GM19467 (cell line): ENCODE measurements at regions not wholly inside any gene's neighbourhood (a gene's known extent, or its start where the extent isn't known, plus 50 kb on each side); places are given as distances from the start of the nearest gene placed in this dataset.
"Not testable (repeated sequence)": the region's sequence is repeated elsewhere in the genome, so short reads cannot be mapped to it uniquely, and the experiment has no call there.

Experiments used
- ATAC-seq: cut with Tn5 transposase; IDR thresholded peaks from one replicate; pipeline ENCODE4 v1.9.1; 2021; ENCODE audit warnings: mild to moderate bottlenecking, moderate library complexity; ENCODE audit not compliant: unreplicated experiment

DNA sequence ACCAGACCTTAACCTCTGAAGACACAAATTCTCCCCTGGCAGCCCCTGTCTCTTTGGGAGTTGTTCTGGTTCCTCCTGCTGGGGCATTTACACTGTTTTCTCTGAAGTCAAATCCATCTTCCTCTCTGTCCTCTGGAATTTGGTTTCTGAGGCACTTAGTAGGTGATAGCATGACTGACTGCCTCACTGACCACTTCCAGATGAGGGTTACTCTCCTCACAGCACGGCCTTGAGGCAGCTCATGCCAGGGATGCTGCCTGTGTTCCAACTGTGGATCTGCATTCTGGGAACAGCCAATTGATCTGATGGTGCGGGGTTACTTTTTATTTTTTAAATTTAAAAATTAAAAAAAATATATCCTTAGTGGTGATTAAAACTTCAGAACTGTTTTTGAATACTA lies 140.9 kb upstream of the ROPN1 start:
- ATAC-seq, result no peak

DNA sequence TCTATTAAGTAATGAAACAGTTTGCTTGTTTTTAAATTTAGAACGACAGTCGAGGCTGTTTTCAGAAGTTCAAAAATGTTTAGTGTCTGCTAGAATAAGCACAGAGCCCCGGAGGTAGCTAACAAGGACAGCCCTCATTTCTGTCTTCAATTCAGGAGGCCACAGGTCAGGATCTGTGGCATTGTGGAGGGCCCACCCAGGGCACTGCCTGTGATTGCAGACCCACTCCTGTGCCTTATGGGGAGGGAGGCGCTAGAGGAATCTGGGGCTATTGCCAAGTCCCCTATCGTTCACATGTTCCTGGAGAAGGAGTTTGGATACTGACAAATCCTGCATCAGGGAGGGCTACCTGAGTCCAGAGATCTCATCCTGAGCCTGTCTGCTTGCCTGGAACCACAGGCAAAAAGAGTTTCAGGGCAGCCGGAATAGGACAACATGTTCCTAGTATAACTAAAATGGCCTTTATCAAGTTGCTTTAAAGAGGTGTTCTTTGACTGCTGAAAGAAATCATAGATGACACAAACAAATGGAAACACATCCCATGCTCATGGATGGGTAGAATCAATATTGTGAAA lies 141.5 kb upstream of the ROPN1 start:
- no peak for ATAC-seq

DNA sequence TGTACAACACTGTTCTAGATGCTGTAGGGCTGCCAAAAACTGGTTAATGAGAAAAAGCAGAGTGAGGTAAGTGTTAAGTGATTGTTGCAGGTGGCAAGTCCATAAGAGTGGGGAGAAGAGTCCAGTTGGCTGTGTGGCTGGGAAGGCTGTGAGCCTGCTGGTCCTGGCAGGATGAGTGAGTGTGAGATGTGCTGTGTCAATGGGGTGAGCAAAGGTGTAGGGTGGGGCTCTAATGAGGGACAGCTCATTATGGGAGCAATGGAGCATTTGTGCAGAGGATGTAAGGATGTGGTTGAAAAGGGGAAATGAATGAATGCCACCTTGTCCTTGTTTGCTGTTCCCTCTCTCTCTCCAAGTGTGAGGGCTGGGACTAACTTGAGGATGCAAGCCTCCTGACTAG lies 145.3 kb upstream of the ROPN1 start:
- ATAC-seq, result no peak

DNA sequence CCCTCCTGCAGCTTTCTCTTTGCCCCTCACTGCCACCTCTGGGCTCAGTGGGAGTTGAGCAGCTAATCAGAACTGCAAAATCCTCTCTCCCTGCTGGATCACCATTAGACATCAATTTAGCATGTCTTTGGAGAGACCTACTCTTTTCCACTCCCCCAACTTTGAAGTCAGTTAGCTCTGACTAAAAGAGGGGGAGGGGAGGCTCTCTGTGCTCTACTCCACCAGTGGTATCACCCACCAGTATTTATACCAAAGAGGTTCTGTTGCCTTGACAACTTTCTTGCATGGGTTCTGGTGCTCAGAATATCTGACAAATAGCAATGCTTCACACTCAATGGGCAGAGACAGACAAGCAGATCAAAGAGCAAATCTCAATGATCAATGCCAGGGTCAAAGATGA lies 146.2 kb upstream of the ROPN1 start:
- ATAC-seq, result no peak

DNA sequence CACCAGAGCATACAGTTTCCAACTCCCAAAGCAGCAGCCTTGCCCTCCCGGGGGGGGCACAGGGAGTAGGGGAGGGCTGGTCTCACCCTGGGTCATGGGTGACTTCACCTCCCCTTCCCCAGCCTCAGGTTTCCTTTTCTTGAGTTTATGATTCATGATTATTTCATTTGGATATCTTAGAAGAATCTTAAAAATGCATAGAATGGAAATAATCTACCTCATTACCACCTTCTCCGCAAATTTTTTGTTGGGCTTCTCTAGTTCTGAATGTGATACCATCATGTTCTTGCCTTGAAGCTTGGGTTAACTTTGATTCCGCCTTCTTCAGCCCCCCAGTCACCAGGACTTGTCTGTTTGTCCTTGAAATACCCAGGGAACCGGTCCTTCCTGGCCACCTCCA lies 148.8 kb upstream of the ROPN1 start:
- no peak for ATAC-seq

DNA sequence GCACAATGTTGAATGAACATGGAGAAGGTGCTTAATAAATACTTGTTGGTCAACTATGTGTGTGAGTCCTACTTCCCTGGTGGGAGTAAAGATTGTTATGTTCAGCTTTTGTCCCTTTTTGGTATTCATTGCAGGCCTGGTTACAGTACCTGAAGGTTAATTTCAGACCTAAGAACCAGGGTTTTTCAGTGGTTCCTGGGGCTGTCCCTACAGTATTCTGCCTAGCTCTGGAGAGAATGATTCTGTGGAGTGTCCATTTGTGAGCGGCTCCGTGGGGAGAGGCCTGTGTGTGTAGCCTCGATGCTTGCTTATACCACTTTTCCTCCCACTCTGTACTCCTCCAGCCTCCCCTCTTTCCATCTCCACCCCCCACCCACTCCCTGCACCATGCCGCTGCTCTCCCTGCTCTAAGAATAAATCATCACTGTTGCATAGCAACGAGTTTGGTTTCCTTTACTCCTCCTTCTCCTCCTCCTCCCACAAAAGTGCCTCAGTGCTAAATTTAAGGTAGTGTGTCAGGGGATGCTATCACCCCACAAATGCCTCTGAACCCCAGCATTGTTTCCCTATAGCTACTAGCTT lies 150.6 kb upstream of the ROPN1 start:
- no peak for ATAC-seq

DNA sequence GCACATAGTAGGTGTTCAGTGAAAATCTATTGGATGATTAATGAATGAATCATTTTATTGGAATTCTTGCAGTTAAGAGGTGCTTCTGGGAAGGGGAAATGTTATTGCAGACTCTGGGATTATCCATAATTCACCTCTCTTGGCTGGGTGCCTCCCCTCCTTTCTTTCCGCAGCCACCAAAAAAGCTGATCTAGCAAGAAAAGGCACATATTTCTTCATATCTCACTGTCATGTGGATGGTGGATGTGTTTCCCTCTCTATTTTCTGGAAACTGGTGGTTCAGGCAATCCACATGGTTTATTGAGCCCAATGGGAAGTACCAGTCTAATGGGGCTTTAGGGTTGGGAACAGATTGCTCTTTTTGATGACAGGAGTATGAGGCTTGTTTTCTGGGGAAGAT lies 151.1 kb upstream of the ROPN1 start:
- no peak for ATAC-seq

DNA sequence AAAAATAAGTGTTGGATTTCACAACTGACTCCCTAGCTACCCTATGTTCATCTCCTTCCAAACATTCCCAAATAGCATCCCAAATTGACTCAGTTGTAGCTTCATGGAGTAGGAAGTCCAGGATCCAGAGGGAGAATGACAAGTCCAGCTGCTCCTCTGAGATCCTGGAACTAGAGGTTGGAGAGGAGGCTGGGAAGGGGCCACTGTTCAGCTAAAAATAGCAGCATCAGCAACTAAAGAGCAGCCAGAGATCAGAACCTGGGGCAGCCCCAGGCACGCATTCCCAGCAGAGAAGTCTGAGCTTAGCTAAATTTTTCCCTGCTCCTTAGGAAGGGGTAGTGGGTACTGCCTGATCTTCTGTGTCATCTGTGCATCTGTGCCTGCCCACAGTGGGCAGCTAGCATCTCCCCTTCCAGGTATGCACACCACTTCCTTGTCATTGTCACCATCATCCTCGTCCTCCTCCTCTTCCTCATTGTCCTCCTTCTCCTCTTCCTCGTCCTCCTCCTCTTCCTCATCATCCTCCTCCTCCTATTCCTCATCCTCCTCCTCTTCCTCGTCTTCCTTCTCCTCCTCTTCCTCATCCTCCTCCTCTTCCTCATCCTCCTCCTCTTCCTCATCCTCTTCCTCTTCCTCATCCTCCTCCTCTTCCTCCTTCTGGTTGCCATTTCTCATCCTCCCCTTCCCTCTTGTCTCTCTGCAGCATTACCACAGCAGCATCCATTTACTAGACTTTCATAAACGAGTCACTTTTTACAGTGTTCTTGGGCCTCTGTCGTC lies 152.3 kb upstream of the ROPN1 start:
- no peak for ATAC-seq

DNA sequence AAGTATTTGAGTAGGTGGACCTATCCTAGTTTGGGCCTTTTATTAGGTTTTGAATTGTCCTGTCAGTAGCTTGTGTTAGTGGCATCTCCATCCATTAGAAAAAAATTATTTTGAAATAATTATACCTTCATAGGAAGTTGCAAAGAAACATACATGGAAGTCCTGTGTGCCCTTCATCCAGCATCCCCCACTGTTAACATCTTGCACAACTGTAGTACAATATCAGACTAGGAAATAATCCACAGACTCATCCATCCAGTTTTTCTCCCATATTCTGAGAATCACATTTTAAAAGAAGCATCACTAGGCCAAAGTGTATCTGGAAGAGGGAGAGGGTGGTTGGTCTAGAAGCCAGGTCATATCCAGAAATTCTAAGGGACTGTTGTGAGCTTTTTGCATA lies 155.5 kb upstream of the ROPN1 start:
- no peak for ATAC-seq

DNA sequence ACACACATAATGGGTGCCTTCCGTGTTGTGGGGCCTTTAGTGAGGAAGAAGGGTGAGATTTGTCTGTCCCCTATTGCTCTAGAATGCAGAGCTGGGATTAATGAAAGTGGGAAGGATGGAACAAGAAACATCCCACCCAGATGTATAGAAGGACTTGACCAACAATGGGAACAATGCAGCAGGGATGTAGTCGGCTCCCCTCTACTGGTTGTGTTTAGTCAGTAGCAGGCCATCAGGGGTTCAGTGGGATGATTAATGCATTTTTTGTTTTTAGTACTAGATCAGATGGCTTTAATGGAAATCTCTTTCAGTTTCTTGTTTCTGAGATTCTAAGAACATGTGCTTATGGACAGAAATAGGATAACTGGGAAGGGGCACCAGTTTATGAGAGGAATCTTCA lies 156.0 kb upstream of the ROPN1 start:
- no peak for ATAC-seq

DNA sequence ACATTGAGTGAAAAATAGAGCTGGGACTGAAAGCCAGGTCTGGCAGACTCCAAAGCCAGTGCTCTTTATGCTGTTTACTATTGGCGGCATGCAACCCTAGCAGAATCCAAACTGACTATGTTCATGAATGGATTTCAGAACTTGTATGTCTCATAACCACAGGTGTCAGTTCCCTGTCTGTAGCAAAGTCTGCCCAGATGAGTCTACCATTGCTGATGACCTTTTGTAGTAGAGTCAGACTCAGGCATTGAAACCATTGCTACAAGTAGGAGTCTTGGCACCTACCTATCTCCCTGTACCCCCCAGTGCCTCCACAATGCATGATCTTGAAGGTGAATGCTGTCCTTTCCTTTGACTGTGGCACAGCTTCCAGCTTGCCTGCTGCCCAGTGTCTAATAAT lies 157.2 kb upstream of the ROPN1 start:
- ATAC-seq, result no peak

DNA sequence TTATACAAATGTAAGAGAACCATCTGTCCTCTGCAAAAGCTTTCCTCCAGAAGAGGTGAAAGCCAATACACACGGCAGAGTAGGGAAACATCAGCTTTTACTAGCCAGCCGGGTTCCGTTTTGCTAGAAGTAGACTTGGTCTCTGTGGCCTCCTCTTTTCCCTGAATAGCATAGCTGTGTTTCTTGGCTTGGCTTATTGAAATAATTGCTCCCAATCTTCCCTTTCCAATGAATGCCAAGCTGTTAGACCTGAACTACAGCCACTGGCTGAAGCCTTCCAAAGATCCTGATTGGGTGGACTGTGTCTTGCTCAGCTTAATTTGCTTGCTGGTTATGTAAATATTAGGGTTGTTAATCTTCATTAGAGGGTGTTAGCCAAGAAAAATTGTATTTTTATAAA lies 157.8 kb upstream of the ROPN1 start:
- ATAC-seq, result no peak

DNA sequence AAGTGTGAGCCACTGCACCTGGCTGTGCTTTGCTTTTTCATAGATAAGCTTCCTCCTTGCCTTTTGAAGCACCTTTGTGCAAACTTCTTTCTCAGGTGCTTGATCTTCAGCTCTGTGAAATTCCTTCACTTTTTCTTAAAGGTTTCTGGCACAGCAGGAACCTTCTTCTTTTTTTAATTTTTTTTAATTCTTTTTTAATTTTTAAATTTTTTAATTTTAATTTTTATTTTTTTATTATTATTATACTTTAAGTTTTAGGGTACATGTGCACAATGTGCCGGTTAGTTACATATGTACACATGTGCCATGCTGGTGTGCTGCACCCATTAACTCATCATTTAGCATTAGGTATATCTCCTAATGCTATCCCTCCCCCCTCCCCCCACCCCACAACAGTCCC lies 161.0 kb upstream of the ROPN1 start:
- not testable (repeated sequence) for ATAC-seq

DNA sequence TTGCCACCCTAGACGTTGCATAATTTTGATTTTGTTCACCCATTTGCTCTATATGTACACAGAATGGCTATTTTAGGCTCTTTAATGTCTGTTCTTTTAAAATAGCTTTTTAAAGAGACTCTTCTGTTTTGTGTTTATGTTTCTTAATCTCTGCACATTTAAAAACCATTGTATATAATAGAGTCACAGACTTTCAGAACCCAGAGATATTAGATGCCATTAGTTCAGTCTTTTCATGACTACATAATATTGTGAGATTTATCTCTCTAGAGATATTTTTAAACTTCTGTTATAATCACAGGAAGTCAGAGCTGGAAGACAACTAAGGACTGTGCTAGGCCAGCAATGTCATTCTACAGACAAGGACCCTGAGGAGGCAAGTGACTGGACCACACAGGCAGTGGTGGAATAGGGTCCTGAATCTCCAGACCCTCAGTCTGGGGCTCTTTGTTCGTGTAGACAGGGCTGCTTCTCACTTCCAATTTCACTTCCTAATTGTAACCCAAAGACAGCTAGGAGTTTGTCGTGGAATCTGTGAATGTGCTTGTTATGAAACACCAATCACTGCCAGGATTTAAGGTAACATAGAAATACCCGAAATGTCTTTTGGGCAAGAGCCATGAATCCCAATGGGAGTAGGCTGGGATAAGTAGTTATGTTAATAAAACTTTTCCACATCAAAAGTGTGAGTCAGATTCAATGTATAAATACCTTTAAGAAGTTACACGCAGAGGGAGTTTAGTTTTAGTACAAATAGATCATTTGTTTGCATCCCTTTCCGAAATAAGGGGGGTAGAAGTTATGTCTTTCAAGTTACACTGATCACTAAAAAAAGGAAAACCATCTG lies 165.2 kb upstream of the ROPN1 start:
- ATAC-seq, result no peak

DNA sequence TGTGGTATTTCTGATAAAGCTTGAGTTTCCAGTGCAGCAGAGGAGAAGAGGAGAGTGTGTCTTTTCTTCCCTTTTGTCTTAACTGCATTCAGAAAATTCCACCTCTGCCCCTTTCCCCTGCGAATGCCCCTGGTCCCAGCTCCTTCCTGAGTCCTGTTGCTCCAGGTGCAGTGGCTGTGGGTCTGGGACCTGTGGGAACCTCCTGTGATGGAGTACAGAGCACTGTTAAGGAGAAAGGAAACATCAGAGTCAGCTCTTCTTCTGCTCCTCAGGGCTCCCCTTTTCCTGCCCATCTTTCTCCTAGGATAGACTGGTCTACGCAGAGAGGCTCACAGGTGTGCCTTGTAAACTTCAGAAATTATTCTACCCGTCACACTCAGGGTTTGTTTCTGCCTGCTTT lies 165.8 kb upstream of the ROPN1 start:
- no peak for ATAC-seq

DNA sequence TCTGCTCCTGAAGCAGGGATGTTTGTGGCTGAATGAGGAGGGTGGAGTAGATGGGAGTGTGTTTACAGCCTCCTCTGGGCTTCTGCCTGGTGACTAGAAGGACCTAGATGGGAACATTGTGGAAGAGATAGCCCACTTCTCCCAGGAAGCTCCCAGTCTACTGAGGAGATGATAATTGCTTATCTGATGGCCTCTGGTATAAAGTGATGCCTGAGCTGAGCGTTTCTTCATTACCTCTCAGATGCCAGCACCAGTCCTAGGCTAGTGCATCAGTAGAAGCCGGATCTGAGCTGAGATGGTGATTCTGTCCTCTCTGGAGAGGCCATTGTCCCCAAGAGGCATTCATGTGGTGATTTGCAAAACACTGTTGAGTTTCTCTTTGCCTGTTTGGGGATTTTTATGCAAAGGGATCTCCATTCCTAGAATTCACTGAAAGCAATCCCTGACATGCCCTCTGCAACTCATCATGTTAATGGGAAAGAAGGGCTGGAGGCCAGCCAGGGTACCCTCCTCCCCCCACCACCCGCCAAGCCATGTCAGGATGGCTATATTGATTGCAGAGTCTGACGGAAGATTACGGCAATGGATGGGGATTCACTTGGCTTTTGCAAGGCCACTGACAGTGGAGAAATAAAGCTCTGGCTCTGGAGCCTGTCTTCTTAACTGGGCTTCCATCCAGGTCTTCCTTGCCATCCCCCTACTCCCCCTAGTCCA lies 166.4 kb upstream of the ROPN1 start:
- ATAC-seq, result no peak

DNA sequence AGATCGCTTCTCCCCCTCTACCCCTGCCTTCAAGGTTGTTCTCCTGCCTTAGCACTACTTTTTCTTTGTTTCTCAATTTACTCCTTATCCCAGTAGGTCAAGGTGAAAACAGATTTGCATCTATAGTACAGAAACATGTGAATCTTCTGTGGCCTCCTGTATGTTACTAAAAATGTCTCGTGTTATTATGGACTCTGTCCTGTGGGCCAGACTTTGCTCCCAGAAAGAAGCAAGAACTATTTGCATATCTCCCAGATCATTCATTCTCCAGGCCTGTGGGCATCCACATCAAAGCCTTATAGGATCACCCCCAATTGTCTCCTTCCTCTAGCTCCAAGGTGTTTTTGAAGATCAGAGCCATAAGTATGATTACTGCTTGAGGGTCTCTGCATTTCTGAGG lies 169.5 kb upstream of the ROPN1 start:
- ATAC-seq, result no peak

DNA sequence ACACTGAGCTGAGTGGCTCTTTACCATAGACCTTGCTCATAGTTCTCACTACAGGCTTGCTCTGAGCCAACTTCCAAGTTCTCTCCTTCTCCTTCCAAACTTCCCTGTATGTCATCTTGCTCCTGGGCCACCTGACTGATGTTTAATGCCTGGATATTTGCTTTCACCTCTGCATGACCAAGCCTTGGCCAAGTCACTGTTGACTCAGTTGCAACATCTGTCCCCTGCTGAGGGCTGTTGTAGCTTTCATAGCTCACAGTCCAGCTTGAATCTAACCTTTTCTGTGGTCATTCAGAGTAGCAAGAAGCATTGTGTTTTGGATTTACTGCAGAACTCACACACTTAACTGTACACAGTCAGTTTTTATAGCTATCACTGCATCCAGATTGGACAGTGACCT lies 171.8 kb upstream of the ROPN1 start:
- no peak for ATAC-seq

DNA sequence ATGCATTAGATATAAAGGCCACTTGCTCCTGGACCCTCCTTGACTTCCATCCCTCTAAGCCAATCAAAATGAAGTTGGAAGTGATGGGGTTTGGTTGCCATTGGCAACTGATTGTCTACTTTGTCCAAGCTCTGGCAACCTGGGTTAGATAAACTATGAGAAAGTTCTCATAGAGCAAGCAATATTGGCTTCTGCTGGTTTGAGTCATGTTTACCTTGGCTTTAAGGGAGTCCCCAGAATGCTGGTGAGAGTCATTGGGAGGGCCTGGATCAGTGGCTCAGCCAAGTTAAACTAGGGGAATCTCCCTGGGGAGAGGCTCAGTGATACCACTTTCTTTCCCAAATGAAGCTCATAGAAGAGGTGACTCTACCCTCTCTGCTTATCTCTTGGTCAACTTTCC lies 176.3 kb upstream of the ROPN1 start:
- ATAC-seq, result no peak

DNA sequence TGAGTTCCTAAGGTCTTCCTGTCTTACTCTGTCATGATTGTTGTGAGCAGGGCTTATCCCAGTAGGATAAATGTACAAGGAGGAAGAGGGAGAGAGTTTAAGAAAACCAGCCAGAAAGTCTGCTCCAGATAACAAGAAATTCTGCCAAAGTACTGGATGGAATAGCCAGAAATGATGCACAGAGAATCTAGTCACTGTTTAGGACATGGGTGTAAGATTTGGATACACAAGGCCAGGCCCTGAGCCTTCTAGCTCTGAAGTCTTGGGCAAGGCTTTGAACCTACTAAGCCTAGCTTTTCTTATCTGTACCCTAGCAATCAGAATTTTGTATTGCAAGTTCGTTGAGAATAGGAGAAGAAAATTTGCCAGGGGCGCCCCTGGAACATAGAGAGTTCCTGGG lies 180.4 kb upstream of the ROPN1 start:
- ATAC-seq, result no peak

DNA sequence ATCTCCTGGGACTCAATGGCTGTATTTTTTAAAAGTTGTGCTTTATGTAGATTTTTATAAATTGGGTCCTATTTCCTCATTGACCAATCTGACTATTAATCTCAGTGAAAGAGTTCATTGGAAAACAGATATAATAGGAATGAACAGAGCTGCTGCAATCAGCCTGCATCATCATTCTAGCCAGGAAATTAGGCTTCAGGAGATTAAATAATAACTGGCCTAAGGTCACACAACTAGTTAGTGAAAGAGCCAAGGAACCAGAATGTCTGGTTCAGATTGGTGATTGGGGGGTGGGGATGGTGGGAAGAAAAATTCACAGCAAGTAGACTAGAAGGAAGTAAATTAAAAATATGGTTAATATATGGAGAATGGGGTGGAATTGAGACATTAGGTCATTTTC lies 180.9 kb upstream of the ROPN1 start:
- no peak for ATAC-seq
